ENCODE measurements at regions not wholly inside any gene's neighbourhood (a gene's known extent, or its start where the extent isn't known, plus 50 kb on each side); places are given as distances from the start of the nearest gene placed in this dataset.

DNA sequence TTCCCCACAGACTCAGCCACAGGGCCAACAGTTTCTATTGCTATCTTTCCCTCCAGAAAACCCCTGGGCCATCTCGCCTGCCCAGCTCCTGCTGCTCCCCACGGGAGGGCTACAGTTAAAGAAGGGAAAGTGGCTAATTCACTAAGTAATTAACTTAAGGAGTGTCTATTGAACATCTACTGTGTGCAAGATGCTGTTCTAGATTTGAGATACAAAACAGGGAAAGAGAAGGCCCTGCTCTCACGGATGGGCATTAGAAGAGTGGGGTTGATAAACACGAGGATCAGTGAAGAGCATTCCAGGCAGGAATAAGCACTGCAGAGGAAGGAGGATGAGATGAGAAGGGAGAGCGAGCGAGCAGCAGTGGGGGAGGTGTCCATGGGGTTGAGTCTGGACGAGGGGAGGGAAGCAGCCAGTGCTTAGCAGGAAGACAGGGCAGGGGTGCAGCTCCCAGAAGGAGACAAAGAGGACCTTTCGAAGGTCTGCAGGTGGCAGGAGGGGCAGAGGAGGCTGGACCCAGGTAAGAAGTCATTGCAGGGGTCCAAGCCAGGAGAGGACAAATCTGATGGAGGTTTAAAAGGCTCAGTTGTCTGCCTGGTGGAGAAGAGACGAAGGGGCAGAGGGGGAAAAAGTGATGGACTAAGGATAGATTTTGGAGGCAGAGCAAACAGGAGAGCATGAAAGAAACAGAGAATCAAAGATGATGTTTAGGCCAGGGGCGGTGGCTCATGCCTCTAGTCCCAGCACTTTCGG lies 64.7 kb downstream of the KLF15 start:
- Histone ChIP-seq H2BK5ac (ENCODE audit: low read length) (no peak overlapping the region), H3K23ac (ENCODE audit: low read depth, low read length, poor library complexity) (no peak overlapping the region), H3K9ac (ENCODE audit: low read depth, low read length, poor library complexity) (no peak overlapping the region), H3K14ac (ENCODE audit: low read length) (no peak overlapping the region), H3K9me3 (replicated peaks in 1 of 2; ENCODE audit: control insufficient read depth in 2 of 2, insufficient read depth in 1 of 2, low read depth in 1 of 2, low read length in 2 of 2) (no peaks in the 10 kb centered on the region), H2BK12ac (ENCODE audit: low read length) (no peak overlapping the region), H3K4me2 (ENCODE audit: insufficient read depth, low read length, poor library complexity, severe bottlenecking) (no peak overlapping the region), H3K4me1 (ENCODE audit: control insufficient read depth in 2 of 2, insufficient read depth in 1 of 2, low read depth in 1 of 2, low read length in 2 of 2) (peaks cover 12 to 19% of the 10 kb centered on the region in 2 donors), H2AK5ac (ENCODE audit: low read depth, low read length) (no peak overlapping the region), H4K91ac (ENCODE audit: low read depth, low read length, poor library complexity) (no peak overlapping the region), H3K4me3 (ENCODE audit: low read length in 2 of 2) (no peak overlapping the region), H3K4ac (ENCODE audit: low read length) (no peak overlapping the region), H3K27me3 (ENCODE audit: control insufficient read depth in 3 of 3, insufficient read depth in 3 of 3, low read depth in 1 of 3, low read length in 3 of 3) (peaks cover 0 to 34% (median 7%) of the 10 kb centered on the region in 3 experiments), H3K18ac (ENCODE audit: low read length) (peak overlapping the region; percentile 15), H4K8ac (ENCODE audit: low read depth, low read length) (no peak overlapping the region), H2BK120ac (ENCODE audit: low read depth, low read length) (no peak overlapping the region), H2AFZ (ENCODE audit: low read length) (no peak overlapping the region), H3K27ac (replicated peaks; ENCODE audit: low read length) (no peak overlapping the region), H3K36me3 (replicated peaks in 1 of 2; ENCODE audit: control insufficient read depth in 2 of 2, insufficient read depth in 2 of 2, low read length in 2 of 2) (no peaks in the 10 kb centered on the region), H2BK15ac (ENCODE audit: low read length) (no peak overlapping the region), H3K79me1 (ENCODE audit: low read depth, low read length) (no peaks in the 10 kb centered on the region)
- no peak for DNase-seq (ENCODE audit: low spot score)
- no CpG with 5 or more reads among the region's 11 CpGs for WGBS, 2 donors (ENCODE audit: extremely low coverage in 2 of 2, insufficient read length in 2 of 2, insufficient replicate concordance in 1 of 2)

DNA sequence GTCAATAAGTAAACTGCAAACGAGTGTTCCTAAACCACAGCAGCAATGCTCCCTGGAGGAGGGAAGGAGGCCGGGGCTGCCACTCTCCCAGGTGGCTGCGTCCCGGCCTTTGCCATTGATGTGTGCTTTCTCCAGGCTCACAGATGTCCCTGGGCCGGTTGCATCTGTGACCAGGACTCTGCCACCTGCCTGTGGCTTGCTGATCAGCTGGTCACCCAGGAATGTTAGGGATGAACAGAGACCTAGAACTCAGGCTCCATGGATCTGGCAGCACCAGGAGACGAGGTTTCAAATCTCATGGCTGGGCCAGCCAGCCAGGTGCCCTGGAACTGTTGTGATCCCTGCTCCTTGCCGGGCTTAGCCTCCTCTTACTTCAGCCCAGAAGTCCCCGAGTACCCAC lies 65.7 kb downstream of the KLF15 start:
- no peak overlapping the region for H2AFZ ChIP-seq (ENCODE audit: low read length)
- no peak overlapping the region for H2BK5ac ChIP-seq (ENCODE audit: low read length)
- no peak for DNase-seq (ENCODE audit: low spot score)
- H3K18ac ChIP-seq (ENCODE audit: low read length) = peak overlapping the region; percentile 45
- no peak overlapping the region for H3K4me2 ChIP-seq (ENCODE audit: insufficient read depth, low read length, poor library complexity, severe bottlenecking)
- H3K14ac ChIP-seq (ENCODE audit: low read length) = no peak overlapping the region
- no peak overlapping the region for H3K4ac ChIP-seq (ENCODE audit: low read length)
- peaks cover 19 to 21% of the 10 kb centered on the region in 2 donors for H3K4me1 ChIP-seq (ENCODE audit: control insufficient read depth in 2 of 2, insufficient read depth in 1 of 2, low read depth in 1 of 2, low read length in 2 of 2)
- H3K27ac ChIP-seq (replicated peaks; ENCODE audit: low read length) = no peak overlapping the region
- peak overlapping the region; percentile 53 for H2BK120ac ChIP-seq (ENCODE audit: low read depth, low read length)
- H4K8ac ChIP-seq (ENCODE audit: low read depth, low read length) = no peak overlapping the region
- H3K27me3 ChIP-seq (ENCODE audit: control insufficient read depth in 3 of 3, insufficient read depth in 3 of 3, low read depth in 1 of 3, low read length in 3 of 3) = peaks cover 0 to 34% (median 7%) of the 10 kb centered on the region in 3 experiments
- peak overlapping the region; percentile 31 for H2AK5ac ChIP-seq (ENCODE audit: low read depth, low read length)
- H3K23ac ChIP-seq (ENCODE audit: low read depth, low read length, poor library complexity) = no peak overlapping the region
- H2BK12ac ChIP-seq (ENCODE audit: low read length) = no peak overlapping the region
- H3K4me3 ChIP-seq (ENCODE audit: low read length in 2 of 2) = no peak overlapping the region
- H3K9me3 ChIP-seq (replicated peaks in 1 of 2; ENCODE audit: control insufficient read depth in 2 of 2, insufficient read depth in 1 of 2, low read depth in 1 of 2, low read length in 2 of 2) = no peaks in the 10 kb centered on the region
- H3K79me1 ChIP-seq (ENCODE audit: low read depth, low read length) = no peaks in the 10 kb centered on the region
- no CpG with 5 or more reads among the region's 8 CpGs for WGBS, 2 donors (ENCODE audit: extremely low coverage in 2 of 2, insufficient read length in 2 of 2, insufficient replicate concordance in 1 of 2)
- H4K91ac ChIP-seq (ENCODE audit: low read depth, low read length, poor library complexity) = no peak overlapping the region
- no peak overlapping the region for H3K9ac ChIP-seq (ENCODE audit: low read depth, low read length, poor library complexity)
- peak overlapping the region; percentile 43 for H2BK15ac ChIP-seq (ENCODE audit: low read length)
- H3K36me3 ChIP-seq (replicated peaks in 1 of 2; ENCODE audit: control insufficient read depth in 2 of 2, insufficient read depth in 2 of 2, low read length in 2 of 2) = no peaks in the 10 kb centered on the region

DNA sequence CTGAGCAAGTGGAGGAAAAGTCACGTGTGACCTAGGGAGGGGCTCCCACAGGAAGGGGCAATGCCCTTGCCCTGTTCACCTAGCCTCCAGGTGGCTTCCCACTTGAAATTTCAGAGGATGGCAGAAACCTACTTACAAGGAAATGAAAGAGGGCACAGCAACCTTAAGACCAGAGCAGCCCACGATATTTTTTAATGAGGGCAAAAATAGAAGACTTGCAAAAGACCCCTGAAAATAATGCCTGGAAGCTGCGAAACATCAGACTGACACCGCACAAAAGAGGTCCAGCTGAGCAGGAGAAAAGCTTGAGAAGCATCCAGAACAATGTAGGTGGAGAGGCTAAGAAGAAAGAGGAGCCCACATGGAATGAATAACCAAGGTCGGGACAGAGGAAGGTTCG lies 66.1 kb downstream of the KLF15 start:
- Histone ChIP-seq H3K27ac (replicated peaks; ENCODE audit: low read length) (no peak overlapping the region), H3K36me3 (replicated peaks in 1 of 2; ENCODE audit: control insufficient read depth in 2 of 2, insufficient read depth in 2 of 2, low read length in 2 of 2) (no peaks in the 10 kb centered on the region), H2BK120ac (ENCODE audit: low read depth, low read length) (no peak overlapping the region), H2BK5ac (ENCODE audit: low read length) (no peak overlapping the region), H3K9ac (ENCODE audit: low read depth, low read length, poor library complexity) (no peak overlapping the region), H2BK12ac (ENCODE audit: low read length) (no peak overlapping the region), H3K4ac (ENCODE audit: low read length) (no peak overlapping the region), H2AK5ac (ENCODE audit: low read depth, low read length) (peak overlapping the region; percentile 31), H3K4me3 (ENCODE audit: low read length in 2 of 2) (no peak overlapping the region), H3K9me3 (replicated peaks in 1 of 2; ENCODE audit: control insufficient read depth in 2 of 2, insufficient read depth in 1 of 2, low read depth in 1 of 2, low read length in 2 of 2) (no peaks in the 10 kb centered on the region), H3K23ac (ENCODE audit: low read depth, low read length, poor library complexity) (peak overlapping the region; percentile 2), H3K4me1 (ENCODE audit: control insufficient read depth in 2 of 2, insufficient read depth in 1 of 2, low read depth in 1 of 2, low read length in 2 of 2) (peaks cover 19 to 22% of the 10 kb centered on the region in 2 donors), H3K18ac (ENCODE audit: low read length) (no peak overlapping the region), H4K8ac (ENCODE audit: low read depth, low read length) (no peak overlapping the region), H2BK15ac (ENCODE audit: low read length) (no peak overlapping the region), H3K27me3 (ENCODE audit: control insufficient read depth in 3 of 3, insufficient read depth in 3 of 3, low read depth in 1 of 3, low read length in 3 of 3) (peaks cover 0 to 34% (median 7%) of the 10 kb centered on the region in 3 experiments), H2AFZ (ENCODE audit: low read length) (no peak overlapping the region), H3K14ac (ENCODE audit: low read length) (no peak overlapping the region), H3K4me2 (ENCODE audit: insufficient read depth, low read length, poor library complexity, severe bottlenecking) (no peak overlapping the region), H3K79me1 (ENCODE audit: low read depth, low read length) (no peaks in the 10 kb centered on the region), H4K91ac (ENCODE audit: low read depth, low read length, poor library complexity) (no peak overlapping the region)
- WGBS, 2 donors (ENCODE audit: extremely low coverage in 2 of 2, insufficient read length in 2 of 2, insufficient replicate concordance in 1 of 2) = no CpG with 5 or more reads among the region's 6 CpGs
- DNase-seq (ENCODE audit: low spot score) = no peak

DNA sequence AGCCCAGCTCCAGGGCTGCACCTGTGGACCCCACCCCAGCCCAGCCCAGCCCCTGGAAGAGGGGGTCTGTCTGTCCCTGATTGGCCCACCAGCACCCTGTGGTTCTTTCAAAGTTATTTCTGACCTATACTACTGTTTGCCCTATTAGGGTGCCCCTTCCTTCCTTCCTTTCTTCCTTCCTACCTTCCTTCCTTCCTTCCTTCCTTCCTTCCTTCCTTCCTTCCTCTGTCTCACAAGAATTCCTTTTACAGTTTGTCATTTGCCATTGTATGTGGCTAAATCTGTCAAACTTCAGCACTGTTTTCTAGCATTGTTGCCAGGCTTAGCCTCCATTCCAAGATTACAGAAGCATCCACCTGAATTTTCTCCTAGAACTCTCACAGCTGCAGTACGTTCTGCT lies 66.9 kb downstream of the KLF15 start:
- Histone ChIP-seq H2BK120ac (ENCODE audit: low read depth, low read length) (no peak overlapping the region), H3K4me1 (ENCODE audit: control insufficient read depth in 2 of 2, insufficient read depth in 1 of 2, low read depth in 1 of 2, low read length in 2 of 2) (peaks cover 19 to 22% of the 10 kb centered on the region in 2 donors), H3K14ac (ENCODE audit: low read length) (no peak overlapping the region), H3K4ac (ENCODE audit: low read length) (no peak overlapping the region), H3K9ac (ENCODE audit: low read depth, low read length, poor library complexity) (no peak overlapping the region), H3K4me2 (ENCODE audit: insufficient read depth, low read length, poor library complexity, severe bottlenecking) (no peak overlapping the region), H3K79me1 (ENCODE audit: low read depth, low read length) (no peaks in the 10 kb centered on the region), H2BK15ac (ENCODE audit: low read length) (no peak overlapping the region), H3K18ac (ENCODE audit: low read length) (no peak overlapping the region), H3K9me3 (replicated peaks in 1 of 2; ENCODE audit: control insufficient read depth in 2 of 2, insufficient read depth in 1 of 2, low read depth in 1 of 2, low read length in 2 of 2) (no peaks in the 10 kb centered on the region), H4K91ac (ENCODE audit: low read depth, low read length, poor library complexity) (no peak overlapping the region), H2AK5ac (ENCODE audit: low read depth, low read length) (no peak overlapping the region), H3K4me3 (ENCODE audit: low read length in 2 of 2) (no peak overlapping the region), H2BK12ac (ENCODE audit: low read length) (no peak overlapping the region), H3K27me3 (ENCODE audit: control insufficient read depth in 3 of 3, insufficient read depth in 3 of 3, low read depth in 1 of 3, low read length in 3 of 3) (peaks cover 0 to 34% (median 7%) of the 10 kb centered on the region in 3 experiments), H3K27ac (replicated peaks; ENCODE audit: low read length) (no peak overlapping the region), H3K23ac (ENCODE audit: low read depth, low read length, poor library complexity) (no peak overlapping the region), H2BK5ac (ENCODE audit: low read length) (no peak overlapping the region), H2AFZ (ENCODE audit: low read length) (no peak overlapping the region), H3K36me3 (replicated peaks in 1 of 2; ENCODE audit: control insufficient read depth in 2 of 2, insufficient read depth in 2 of 2, low read length in 2 of 2) (no peaks in the 10 kb centered on the region), H4K8ac (ENCODE audit: low read depth, low read length) (no peak overlapping the region)
- no CpG with 5 or more reads among the region's 1 CpG for WGBS, 2 donors (ENCODE audit: extremely low coverage in 2 of 2, insufficient read length in 2 of 2, insufficient replicate concordance in 1 of 2)
- no peak for DNase-seq (ENCODE audit: low spot score)

All from neuronal stem cell (in vitro differentiated cells).